ENCODE measurements at regions not wholly inside any gene's neighbourhood (a gene's known extent, or its start where the extent isn't known, plus 50 kb on each side); places are given as distances from the start of the nearest gene placed in this dataset.
"Not testable (repeated sequence)": the region's sequence is repeated elsewhere in the genome, so short reads cannot be mapped to it uniquely, and the experiment has no call there.

DNA sequence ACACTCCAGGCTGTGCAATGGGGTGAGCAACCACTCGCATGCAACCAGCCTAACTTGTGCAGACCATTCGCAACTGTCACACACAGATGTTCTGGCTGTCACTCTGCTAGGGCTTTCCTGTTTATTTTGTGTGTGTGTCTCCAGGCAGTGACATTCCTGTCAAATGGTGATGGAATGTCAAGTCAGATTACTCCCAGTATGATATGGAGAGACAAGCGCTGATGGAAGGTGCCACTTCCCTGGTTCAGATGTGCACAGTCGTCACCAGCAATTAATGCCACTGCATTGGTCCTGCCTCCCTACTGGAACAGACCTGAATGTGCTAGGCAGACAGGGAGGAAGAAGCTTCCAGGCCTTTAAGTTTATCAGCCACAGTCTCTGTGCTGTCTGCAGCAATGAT is 442.4 kb upstream of the ISX start:
- Mint-ChIP-seq H3K27me3 (ENCODE audit: low read depth) (peaks cover 3% of the 10 kb centered on the region), H3K27ac (ENCODE audit: unreplicated experiment) (no peak overlapping the region), H3K9me3 (ENCODE audit: low read depth) (peaks cover 2% of the 10 kb centered on the region), H3K4me1 (ENCODE audit: low read depth) (no peaks in the 10 kb centered on the region), H3K36me3 (ENCODE audit: low read depth) (no peaks in the 10 kb centered on the region), H3K4me3 (ENCODE audit: unreplicated experiment) (no peak overlapping the region)
- DNase-seq (ENCODE audit: low spot score): no peak
- TF ChIP-seq, protein P1, sequence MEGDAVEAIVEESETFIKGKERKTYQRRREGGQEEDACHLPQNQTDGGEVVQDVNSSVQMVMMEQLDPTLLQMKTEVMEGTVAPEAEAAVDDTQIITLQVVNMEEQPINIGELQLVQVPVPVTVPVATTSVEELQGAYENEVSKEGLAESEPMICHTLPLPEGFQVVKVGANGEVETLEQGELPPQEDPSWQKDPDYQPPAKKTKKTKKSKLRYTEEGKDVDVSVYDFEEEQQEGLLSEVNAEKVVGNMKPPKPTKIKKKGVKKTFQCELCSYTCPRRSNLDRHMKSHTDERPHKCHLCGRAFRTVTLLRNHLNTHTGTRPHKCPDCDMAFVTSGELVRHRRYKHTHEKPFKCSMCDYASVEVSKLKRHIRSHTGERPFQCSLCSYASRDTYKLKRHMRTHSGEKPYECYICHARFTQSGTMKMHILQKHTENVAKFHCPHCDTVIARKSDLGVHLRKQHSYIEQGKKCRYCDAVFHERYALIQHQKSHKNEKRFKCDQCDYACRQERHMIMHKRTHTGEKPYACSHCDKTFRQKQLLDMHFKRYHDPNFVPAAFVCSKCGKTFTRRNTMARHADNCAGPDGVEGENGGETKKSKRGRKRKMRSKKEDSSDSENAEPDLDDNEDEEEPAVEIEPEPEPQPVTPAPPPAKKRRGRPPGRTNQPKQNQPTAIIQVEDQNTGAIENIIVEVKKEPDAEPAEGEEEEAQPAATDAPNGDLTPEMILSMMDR (IDR thresholded peaks at IDR 0.05): no peak

DNA sequence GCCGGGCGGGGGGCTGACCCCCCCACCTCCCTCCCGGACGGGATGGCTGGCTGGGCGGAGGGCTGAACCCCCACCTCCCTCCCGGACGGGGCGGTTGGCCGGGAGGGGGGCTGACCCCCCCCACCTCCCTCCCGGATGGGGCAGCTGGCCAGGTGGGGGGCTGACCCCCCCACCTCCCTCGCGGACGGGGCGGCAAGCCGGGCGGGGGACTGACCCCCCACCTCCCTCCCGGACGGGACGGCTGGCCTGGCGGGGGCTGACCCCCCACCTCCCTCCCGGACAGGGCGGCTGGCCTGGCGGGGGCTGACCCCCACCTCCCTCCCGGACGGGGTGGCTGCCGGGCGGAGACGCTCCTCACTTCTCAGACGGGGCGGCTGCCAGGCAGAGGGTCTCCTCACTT is 440.1 kb upstream of the ISX start:
- not testable (repeated sequence) for H3K4me3 Mint-ChIP-seq (ENCODE audit: unreplicated experiment); DNase-seq (ENCODE audit: low spot score); H3K27me3 Mint-ChIP-seq (ENCODE audit: low read depth); H3K27ac Mint-ChIP-seq (ENCODE audit: unreplicated experiment); H3K36me3 Mint-ChIP-seq (ENCODE audit: low read depth); H3K4me1 Mint-ChIP-seq (ENCODE audit: low read depth)
- H3K9me3 Mint-ChIP-seq (ENCODE audit: low read depth): peaks cover 11% of the 10 kb centered on the region

- Mint-ChIP-seq H3K36me3 (ENCODE audit: low read depth) (no peaks in the 10 kb centered on the region), H3K4me1 (ENCODE audit: low read depth) (no peaks in the 10 kb centered on the region), H3K4me3 (ENCODE audit: unreplicated experiment) (no peak overlapping the region), H3K9me3 (ENCODE audit: low read depth) (no peaks in the 10 kb centered on the region), H3K27me3 (ENCODE audit: low read depth) (peaks cover 15% of the 10 kb centered on the region), H3K27ac (ENCODE audit: unreplicated experiment) (no peak overlapping the region)
- TF ChIP-seq, protein P1 (IDR thresholded peaks at IDR 0.05): no peak
- no peak for DNase-seq (ENCODE audit: low spot score)
Observed at GRCh38 chr22:34638128-34638527, 427.8 kb upstream of the ISX start.

GRCh38 chr22:34639911-34640310 is 426.0 kb upstream of the ISX start:
- no peak for DNase-seq (ENCODE audit: low spot score)
- Mint-ChIP-seq H3K27me3 (ENCODE audit: low read depth) (peaks cover 8% of the 10 kb centered on the region), H3K4me1 (ENCODE audit: low read depth) (no peaks in the 10 kb centered on the region), H3K36me3 (ENCODE audit: low read depth) (no peaks in the 10 kb centered on the region), H3K4me3 (ENCODE audit: unreplicated experiment) (no peak overlapping the region), H3K9me3 (ENCODE audit: low read depth) (no peaks in the 10 kb centered on the region), H3K27ac (ENCODE audit: unreplicated experiment) (no peak overlapping the region)
- TF ChIP-seq, protein P1 (IDR thresholded peaks at IDR 0.05): no peak

DNA sequence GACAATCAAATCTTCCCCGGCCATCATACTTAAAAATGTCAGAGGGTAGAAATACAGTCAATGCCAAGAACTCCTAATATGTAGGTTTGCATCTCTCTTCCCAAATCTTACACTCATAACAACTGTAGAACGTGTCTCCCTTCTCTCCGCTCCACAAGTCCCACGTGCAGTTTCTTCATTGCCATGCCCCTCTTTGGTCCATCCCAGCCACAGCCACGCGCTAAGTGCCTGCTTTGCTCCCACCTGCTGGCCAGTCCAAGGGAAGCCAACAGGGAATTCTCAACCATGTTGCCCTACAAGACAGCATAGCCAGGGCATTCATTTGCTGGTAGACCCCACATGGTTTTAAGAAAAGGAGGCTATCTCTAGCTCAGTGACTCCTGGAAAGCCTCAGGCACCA is 420.6 kb upstream of the ISX start:
- Mint-ChIP-seq H3K36me3 (ENCODE audit: low read depth) (no peaks in the 10 kb centered on the region), H3K4me1 (ENCODE audit: low read depth) (no peaks in the 10 kb centered on the region), H3K27ac (ENCODE audit: unreplicated experiment) (no peak overlapping the region), H3K4me3 (ENCODE audit: unreplicated experiment) (no peak overlapping the region), H3K9me3 (ENCODE audit: low read depth) (no peaks in the 10 kb centered on the region), H3K27me3 (ENCODE audit: low read depth) (peaks cover 7% of the 10 kb centered on the region)
- TF ChIP-seq, protein P1 (IDR thresholded peaks at IDR 0.05): no peak
- DNase-seq (ENCODE audit: low spot score): no peak

DNA sequence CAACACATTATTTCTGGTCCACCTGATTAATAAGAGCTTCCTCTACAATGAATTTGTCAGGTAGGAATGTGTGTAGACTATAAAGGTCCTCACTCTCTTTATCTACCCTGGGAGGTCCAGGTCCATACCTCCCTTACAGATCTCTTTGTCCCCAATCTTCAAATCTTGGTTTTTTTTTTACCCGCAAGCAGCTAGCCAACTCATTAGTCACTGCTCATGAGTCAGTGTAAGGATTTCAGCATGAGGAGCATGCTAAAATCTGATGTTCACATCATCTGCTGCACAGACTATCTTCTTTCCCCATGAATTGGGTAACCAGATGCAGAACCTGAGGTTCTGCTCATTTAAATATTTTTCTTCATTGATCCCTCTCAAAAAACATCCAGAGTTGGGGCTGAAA is 397.0 kb upstream of the ISX start:
- Mint-ChIP-seq H3K27me3 (ENCODE audit: low read depth) (no peaks in the 10 kb centered on the region), H3K9me3 (ENCODE audit: low read depth) (peaks cover 4% of the 10 kb centered on the region), H3K4me3 (ENCODE audit: unreplicated experiment) (no peak overlapping the region), H3K4me1 (ENCODE audit: low read depth) (no peaks in the 10 kb centered on the region), H3K36me3 (ENCODE audit: low read depth) (no peaks in the 10 kb centered on the region), H3K27ac (ENCODE audit: unreplicated experiment) (no peak overlapping the region)
- TF ChIP-seq, protein P1 (IDR thresholded peaks at IDR 0.05): no peak
- no peak for DNase-seq (ENCODE audit: low spot score)

- not testable (repeated sequence) for H3K4me3 Mint-ChIP-seq (ENCODE audit: unreplicated experiment); H3K4me1 Mint-ChIP-seq (ENCODE audit: low read depth); H3K9me3 Mint-ChIP-seq (ENCODE audit: low read depth); H3K36me3 Mint-ChIP-seq (ENCODE audit: low read depth); H3K27ac Mint-ChIP-seq (ENCODE audit: unreplicated experiment); DNase-seq (ENCODE audit: low spot score); H3K27me3 Mint-ChIP-seq (ENCODE audit: low read depth)
Observed at GRCh38 chr22:34683031-34683430, 382.9 kb upstream of the ISX start.

GRCh38 chr22:34684278-34684677 is 381.7 kb upstream of the ISX start:
- H3K36me3 Mint-ChIP-seq (ENCODE audit: low read depth); DNase-seq (ENCODE audit: low spot score); H3K27ac Mint-ChIP-seq (ENCODE audit: unreplicated experiment); H3K27me3 Mint-ChIP-seq (ENCODE audit: low read depth); H3K9me3 Mint-ChIP-seq (ENCODE audit: low read depth); H3K4me1 Mint-ChIP-seq (ENCODE audit: low read depth); H3K4me3 Mint-ChIP-seq (ENCODE audit: unreplicated experiment): not testable (repeated sequence)
